HepG2 (cell line): ENCODE measurements at regions not wholly inside any gene's neighbourhood (a gene's known extent, or its start where the extent isn't known, plus 50 kb on each side); places are given as distances from the start of the nearest gene placed in this dataset.

ENCODE experiments used
- ATAC-seq: fragments of 200-7000 bp; cut with Tn5 transposase; 3 replicates; pipeline ENCODE4 v1.9.1; 2020; ENCODE audit warnings: mild to moderate bottlenecking, moderate library complexity
- BruUV-seq: library from RNA; stranded (reverse); fragments of 400-500 nt; replicated peaks from 2 replicates; lab custom pipeline; 2021; lab: Mats Ljungman, UMichigan
- CTCF ChIA-PET: fragments of 300-600 bp; formaldehyde crosslinking; extraction: SDS; loops from one replicate; lab custom pipeline; 2021; ENCODE audit warnings: low total read pairs, inconsistent platforms, low intra/inter-chr PET ratio; lab: Yijun Ruan, JAX
- POLR2A ChIA-PET: fragments of 350-600 bp; sonication (Branson Sonifier 250); formaldehyde crosslinking; loops from one replicate; lab custom pipeline; 2020; ENCODE audit warnings: antibody characterized with exemption, inconsistent platforms; lab: Yijun Ruan, JAX
- DNase-seq: peaks from one replicate; pipeline ENCODE4 v3.0.0-alpha.2; 2015; ENCODE audit warnings: low spot score
- FAIRE-seq: peaks from 3 replicates; lab custom pipeline; 2011; peaks lifted over from hg19 to GRCh38; lab: Jason Lieb, UNC
- H2AFZ ChIP-seq: one replicate; pipeline ENCODE4 v1.6.1; 2011; ENCODE audit warnings: low read length, inconsistent platforms
- H3K27ac ChIP-seq: fragments of 300-600 bp; 3 replicates; pipeline ENCODE4 v1.8.0; 2011; ENCODE audit warnings: mixed run types, mild to moderate bottlenecking, mixed read lengths, low read length, inconsistent platforms; ENCODE audit not compliant: insufficient read depth; ENCODE audit errors: extremely low read length
- H3K27me3 ChIP-seq, 2 experiments: fragments of 200-600 bp in 1 of 2; 2 replicates in 1 of 2; 3 replicates in 1 of 2; pipeline versions ENCODE4 v1.6.0 to v1.8.0; 2011; ENCODE audit warnings: low read length in 2 of 2, mild to moderate bottlenecking in 2 of 2, moderate library complexity in 2 of 2, inconsistent platforms in 1 of 2; ENCODE audit not compliant: insufficient read depth in 2 of 2, control insufficient read depth in 1 of 2
- H3K36me3 ChIP-seq, 2 experiments: fragments of 200-600 bp in 1 of 2; replicated peaks in 1 of 2; 2 replicates in 1 of 2; 3 replicates in 1 of 2; pipeline versions ENCODE4 v1.5.1 to v1.8.0; 2011; ENCODE audit warnings: low read length in 2 of 2, inconsistent platforms in 1 of 2; ENCODE audit not compliant: insufficient read depth in 2 of 2, control insufficient read depth in 1 of 2
- H3K4me1 ChIP-seq: 2 replicates; pipeline ENCODE4 v1.5.1; 2012; ENCODE audit warnings: low read length, inconsistent platforms; ENCODE audit not compliant: insufficient read depth
- H3K4me2 ChIP-seq: 2 replicates; pipeline ENCODE4 v1.6.0; 2011; ENCODE audit warnings: low read depth, low read length, inconsistent platforms
- H3K4me3 ChIP-seq, 3 experiments: fragments of 200-600 bp in 1 of 3; sonication (generic), shearing (Covaris generic) in 1 of 3; replicated peaks in 1 of 3; 2 replicates each; pipeline ENCODE4 v1.5.1; 2011 to 2016; ENCODE audit warnings: low read length in 3 of 3, inconsistent platforms in 2 of 3, low read depth in 2 of 3, mild to moderate bottlenecking in 2 of 3, control low read depth in 1 of 3, mixed read lengths in 1 of 3; ENCODE audit not compliant: insufficient read depth in 1 of 3
- H3K79me2 ChIP-seq: one replicate; pipeline ENCODE4 v1.6.1; 2011; ENCODE audit warnings: low read length, inconsistent platforms; ENCODE audit not compliant: insufficient read depth
- H3K9ac ChIP-seq: 2 replicates; pipeline ENCODE4 v1.6.0; 2011; ENCODE audit warnings: mild to moderate bottlenecking, low read depth, low read length, inconsistent platforms; ENCODE audit not compliant: insufficient read depth
- H3K9me3 ChIP-seq: 2 replicates; pipeline ENCODE4 v1.5.1; 2012; ENCODE audit warnings: mild to moderate bottlenecking, low read length
- H4K20me1 ChIP-seq: 2 replicates; pipeline ENCODE4 v1.6.0; 2011; ENCODE audit warnings: inconsistent platforms, mild to moderate bottlenecking, low read length, moderate library complexity; ENCODE audit not compliant: insufficient read depth
- AHDC1 ChIP-seq: sonication (generic); formaldehyde crosslinking; IDR thresholded peaks from 2 replicates; pipeline ENCODE4 v1.5.1; 2020; ENCODE audit warnings: mild to moderate bottlenecking, missing genetic modification reagents, borderline replicate concordance
- CHD4 ChIP-seq: fragments of 200-600 bp; sonication (generic); IDR thresholded peaks from 2 replicates; pipeline ENCODE4 v1.7.0; 2017; ENCODE audit warnings: mild to moderate bottlenecking, low read length, borderline replicate concordance
- GATA4 ChIP-seq: sonication (generic); IDR thresholded peaks from 2 replicates; pipeline ENCODE4 v1.6.1; 2016; ENCODE audit warnings: antibody characterized with exemption, low read depth, borderline replicate concordance
- HDAC1 ChIP-seq: sonication (generic); formaldehyde crosslinking; IDR thresholded peaks from 2 replicates; pipeline ENCODE4 v1.5.1; 2020; ENCODE audit warnings: mild to moderate bottlenecking, missing genetic modification reagents
- KDM3A ChIP-seq: IDR thresholded peaks from 2 replicates; pipeline ENCODE4 v1.6.1; 2018; ENCODE audit warnings: low read depth, missing compliant biosample characterization
- KLF16 ChIP-seq, 2 experiments: sonication (generic) in 1 of 2; formaldehyde crosslinking in 1 of 2; IDR thresholded peaks; 2 replicates each; pipeline versions ENCODE4 v1.6.1 to v1.8.0; 2016 to 2023; ENCODE audit warnings: missing genetic modification reagents in 2 of 2, missing compliant biosample characterization in 1 of 2
- MAZ ChIP-seq, 2 experiments: sonication (generic) in 1 of 2; formaldehyde crosslinking in 1 of 2; IDR thresholded peaks; 2 replicates each; pipeline versions ENCODE4 v1.5.0 to v1.6.1; 2012 to 2020; ENCODE audit warnings: low read depth in 2 of 2, mild to moderate bottlenecking in 2 of 2, borderline replicate concordance in 1 of 2, improper control_type of control experiment in 1 of 2, low read length in 1 of 2, missing genetic modification reagents in 1 of 2, moderate library complexity in 1 of 2
- RARG ChIP-seq: sonication (generic); formaldehyde crosslinking; IDR thresholded peaks from 2 replicates; pipeline ENCODE4 v1.4.0; 2020; ENCODE audit warnings: low read depth, mild to moderate bottlenecking, missing genetic modification reagents
- REPIN1 ChIP-seq: sonication (generic); formaldehyde crosslinking; IDR thresholded peaks from 2 replicates; pipeline ENCODE4 v1.8.0; 2022; ENCODE audit warnings: missing genetic modification reagents, low read depth, mild to moderate bottlenecking, borderline replicate concordance
- TOE1 ChIP-seq: sonication (generic); formaldehyde crosslinking; IDR thresholded peaks from 2 replicates; pipeline ENCODE4 v1.4.0; 2020; ENCODE audit warnings: mild to moderate bottlenecking, missing genetic modification reagents
- ZBTB44 ChIP-seq: sonication (generic); formaldehyde crosslinking; IDR thresholded peaks from 2 replicates; pipeline ENCODE4 v1.4.0; 2020; ENCODE audit warnings: missing genetic modification reagents
- ZNF10 ChIP-seq: sonication (generic); formaldehyde crosslinking; IDR thresholded peaks from 2 replicates; pipeline ENCODE4 v1.4.0; 2020; ENCODE audit warnings: mild to moderate bottlenecking, low read depth, missing genetic modification reagents, borderline replicate concordance
- ZNF274 ChIP-seq: sonication (generic); formaldehyde crosslinking; IDR thresholded peaks from 2 replicates; pipeline ENCODE4 v1.5.1; 2020; ENCODE audit warnings: mild to moderate bottlenecking, missing genetic modification reagents
- ZNF282 ChIP-seq: fragments of 450-650 bp; IDR thresholded peaks from 2 replicates; pipeline ENCODE4 v1.6.1; 2018; ENCODE audit not compliant: partially characterized antibody
- ZNF431 ChIP-seq: sonication (generic); formaldehyde crosslinking; IDR thresholded peaks from 2 replicates; pipeline ENCODE4 v1.9.0; 2022; ENCODE audit warnings: missing genetic modification reagents, low read depth, mild to moderate bottlenecking, borderline replicate concordance
- WGBS: methylation state at CpG from one replicate; pipeline ENCODE4 v1.1.6; 2017; ENCODE audit warnings: low lambda C conversion rate; 5-methylcytosine and 5-hydroxymethylcytosine counted together
- in situ Hi-C: cut with HindIII; loops from 2 replicates; pipeline ENCODE4 v1.10.0; 2017; ENCODE audit warnings: low pct_unique_long_range_greater_than_20kb; ENCODE audit not compliant: extremely low pct_ligation_motif_present
- intact Hi-C: fragments of 100-400 bp; cut with micrococcal nuclease; formaldehyde crosslinking; loops from one replicate; pipeline ENCODE4 v1.10.0; 2022; ENCODE audit not compliant: unreplicated experiment
- TF ChIP-seq, protein P1 (sequence below): sonication (generic); formaldehyde crosslinking; IDR thresholded peaks from 2 replicates; pipeline ENCODE4 v1.5.0; 2020; ENCODE audit warnings: mild to moderate bottlenecking, missing genetic modification reagents, borderline replicate concordance

- Histone ChIP-seq H2AFZ (no peak overlapping the region), H3K27ac (no peak overlapping the region), H3K9me3 (peaks cover 86% of the 10 kb centered on the region), H3K4me2 (no peak overlapping the region), H3K4me3 (no peak overlapping the region), H3K36me3 (no peaks in the 10 kb centered on the region), H4K20me1 (no peaks in the 10 kb centered on the region), H3K27me3 (no peaks in the 10 kb centered on the region), H3K9ac (no peak overlapping the region), H3K4me1 (no peaks in the 10 kb centered on the region), H3K79me2 (no peaks in the 10 kb centered on the region)
- intact Hi-C loops = no loop called here
- no TSS peak for BruUV-seq
- ATAC-seq = no peak
- in situ Hi-C loops = no loop called here
- ChIA-PET CTCF (no interaction called here), POLR2A (no interaction called here)
- WGBS = 33% methylated on average over 3 of the region's 3 CpGs
- no peak for DNase-seq
- FAIRE-seq = no peak
- no peak for TF ChIP-seq MAZ (IDR thresholded peaks at IDR 0.05; ENCODE audit: borderline replicate concordance, low read depth, low read length)
- TF ChIP-seq MAZ (CRISPR knock-in tag; IDR thresholded peaks at IDR 0.05; ENCODE audit: low read depth) = no peak
- no peak for TF ChIP-seq KLF16 (CRISPR knock-in tag; IDR thresholded peaks at IDR 0.05)
- TF ChIP-seq TOE1 (CRISPR knock-in tag) = no peak
- TF ChIP-seq CHD4 = no peak
- no peak for TF ChIP-seq GATA4
- TF ChIP-seq, protein P1, sequence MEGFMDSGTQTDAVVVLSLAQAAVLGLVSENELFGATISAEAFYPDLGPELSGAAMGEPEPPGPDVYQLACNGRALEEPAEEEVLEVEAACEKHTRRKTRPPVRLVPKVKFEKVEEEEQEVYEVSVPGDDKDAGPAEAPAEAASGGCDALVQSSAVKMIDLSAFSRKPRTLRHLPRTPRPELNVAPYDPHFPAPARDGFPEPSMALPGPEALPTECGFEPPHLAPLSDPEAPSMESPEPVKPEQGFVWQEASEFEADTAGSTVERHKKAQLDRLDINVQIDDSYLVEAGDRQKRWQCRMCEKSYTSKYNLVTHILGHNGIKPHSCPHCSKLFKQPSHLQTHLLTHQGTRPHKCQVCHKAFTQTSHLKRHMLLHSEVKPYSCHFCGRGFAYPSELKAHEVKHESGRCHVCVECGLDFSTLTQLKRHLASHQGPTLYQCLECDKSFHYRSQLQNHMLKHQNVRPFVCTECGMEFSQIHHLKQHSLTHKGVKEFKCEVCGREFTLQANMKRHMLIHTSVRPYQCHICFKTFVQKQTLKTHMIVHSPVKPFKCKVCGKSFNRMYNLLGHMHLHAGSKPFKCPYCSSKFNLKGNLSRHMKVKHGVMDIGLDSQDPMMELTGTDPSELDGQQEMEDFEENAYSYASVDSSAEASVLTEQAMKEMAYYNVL = no peak
- TF ChIP-seq AHDC1 (CRISPR knock-in tag) = no peak
- no peak for TF ChIP-seq ZNF431 (CRISPR knock-in tag)
- TF ChIP-seq RARG = no peak
- TF ChIP-seq ZNF282 = no peak
- no peak for TF ChIP-seq ZNF10 (CRISPR knock-in tag)
- no peak for TF ChIP-seq KDM3A (CRISPR knock-in tag)
- no peak for TF ChIP-seq ZNF274 (CRISPR knock-in tag)
- TF ChIP-seq REPIN1 = no peak
- no peak for TF ChIP-seq HDAC1 (CRISPR knock-in tag)
- no peak for TF ChIP-seq ZBTB44 (CRISPR knock-in tag)
These were observed 518.9 kb upstream of the CELF2 start for GRCh38 chr10:10498781-10499180.
